ENCODE measurements at regions not wholly inside any gene's neighbourhood (a gene's known extent, or its start where the extent isn't known, plus 50 kb on each side); places are given as distances from the start of the nearest gene placed in this dataset.

GRCh38 chr12:17588968-17589367, 501.0 kb downstream of the RERGL start:
- CTCF ChIA-PET: no interaction called here
- no peaks in the 10 kb centered on the region for H3K9me3 ChIP-seq (ENCODE audit: control insufficient read depth, insufficient read depth, low read depth, low read length)
- POLR2A ChIA-PET: no interaction called here
- no peak overlapping the region for H3K4me3 ChIP-seq (ENCODE audit: low read depth in 2 of 2, low read length in 2 of 2)
- peak; percentile 15 for DNase-seq (ENCODE audit: low read depth, low spot score)
- no peaks in the 10 kb centered on the region for H3K4me1 ChIP-seq (ENCODE audit: control insufficient read depth, insufficient read depth, low read length)
- H3K27ac ChIP-seq (ENCODE audit: low read length): no peak overlapping the region
- H3K36me3 ChIP-seq (ENCODE audit: control insufficient read depth, insufficient read depth, low read length): no peaks in the 10 kb centered on the region
- in situ Hi-C loops (cut with HindIII; ENCODE audit: low pct_unique_long_range_greater_than_20kb, low sequenced_read_pairs): no loop called here
- TF ChIP-seq TCF7L2 (IDR thresholded peaks at IDR 0.05; ENCODE audit: low read depth, low read length) (no peak), CTCF (IDR thresholded peaks at IDR 0.05) (peak; percentile 54)
- intact Hi-C loops (cut with micrococcal nuclease; ENCODE audit: unreplicated experiment): no loop called here
- no TSS peak for BruUV-seq (replicated peaks)
- no peak for ATAC-seq
- H3K27me3 ChIP-seq (ENCODE audit: control insufficient read depth, insufficient read depth, low read length): no peaks in the 10 kb centered on the region

GRCh38 chr12:17579205-17580026, 510.6 kb downstream of the RERGL start:
- no TSS peak for BruUV-seq (replicated peaks)
- no peak for TF ChIP-seq TCF7L2 (IDR thresholded peaks at IDR 0.05; ENCODE audit: low read depth, low read length)
- TF ChIP-seq REST (IDR thresholded peaks at IDR 0.05; ENCODE audit: insufficient read depth in 1 of 2, low read depth in 2 of 2, low read length in 1 of 2): no peak
- TF ChIP-seq SIN3A (IDR thresholded peaks at IDR 0.05; ENCODE audit: borderline replicate concordance, insufficient read depth, low read depth, low read length): no peak
- TF ChIP-seq CTCF (IDR thresholded peaks at IDR 0.05): no peak
- TF ChIP-seq POLR2AphosphoS5 (IDR thresholded peaks at IDR 0.05; ENCODE audit: low read depth, low read length): no peak
- POLR2A ChIA-PET: no interaction called here

More at GRCh38 chr12:17579205-17580026, 510.6 kb downstream of the RERGL start:
- H3K27ac ChIP-seq (ENCODE audit: low read length): no peak overlapping the region
- H3K27me3 ChIP-seq (ENCODE audit: control insufficient read depth, insufficient read depth, low read length): no peaks in the 10 kb centered on the region
- no peak for DNase-seq (ENCODE audit: low read depth, low spot score)
- CTCF ChIA-PET: no interaction called here
- H3K4me3 ChIP-seq (ENCODE audit: low read depth in 2 of 2, low read length in 2 of 2): no peak overlapping the region
- no peaks in the 10 kb centered on the region for H3K4me1 ChIP-seq (ENCODE audit: control insufficient read depth, insufficient read depth, low read length)
- H3K9me3 ChIP-seq (ENCODE audit: control insufficient read depth, insufficient read depth, low read depth, low read length): no peaks in the 10 kb centered on the region
- no peaks in the 10 kb centered on the region for H3K36me3 ChIP-seq (ENCODE audit: control insufficient read depth, insufficient read depth, low read length)
- ATAC-seq: no peak
- in situ Hi-C loops (cut with HindIII; ENCODE audit: low pct_unique_long_range_greater_than_20kb, low sequenced_read_pairs): no loop called here
- intact Hi-C loops (cut with micrococcal nuclease; ENCODE audit: unreplicated experiment): no loop called here

All from Panc1 (cell line).